ENCODE measurements at regions not wholly inside any gene's neighbourhood (a gene's known extent, or its start where the extent isn't known, plus 50 kb on each side); places are given as distances from the start of the nearest gene placed in this dataset.
A peak's percentile ranks its signal among the peaks of the same experiment; 100 is the strongest.

DNA sequence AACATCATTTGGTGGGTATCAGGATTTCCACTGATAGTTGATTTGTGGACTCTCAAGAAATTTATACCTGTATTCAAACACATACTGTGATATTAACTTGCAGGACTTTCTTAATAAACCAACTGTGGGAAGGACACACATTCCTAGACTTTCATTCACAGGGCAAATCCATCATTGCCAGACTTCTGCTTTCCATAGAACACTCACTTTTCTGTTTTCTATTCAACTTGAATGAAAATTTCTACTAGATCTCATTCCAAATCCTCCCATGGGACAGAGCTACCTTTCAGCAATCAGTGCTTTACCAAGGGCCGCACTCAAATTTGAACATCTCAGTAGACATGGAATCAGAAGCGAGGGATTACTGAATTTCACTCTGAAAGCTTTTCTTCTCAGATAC, 612.5 kb downstream of the IRS1 start:
- Histone ChIP-seq H3K36me3 (ENCODE audit: insufficient read depth, low read length) (no peaks in the 10 kb centered on the region; the same call in 1 of the 2 replicates), H3K4me3 (ENCODE audit: low read depth, low read length) (no peak overlapping the region), H2AFZ (ENCODE audit: low read length, unreplicated experiment) (peak overlapping the region; percentile 66), H3K79me2 (ENCODE audit: control insufficient read depth, insufficient read depth, low read length, unreplicated experiment) (peaks cover 3% of the 10 kb centered on the region), H3K27me3 (ENCODE audit: insufficient read depth, low read length) (no peaks in the 10 kb centered on the region), H3K27ac (ENCODE audit: low read depth, low read length) (peak overlapping the region; percentile 98), H3K4me1 (ENCODE audit: control insufficient read depth, insufficient read depth, low read length, unreplicated experiment) (peaks cover 54% of the 10 kb centered on the region)

DNA sequence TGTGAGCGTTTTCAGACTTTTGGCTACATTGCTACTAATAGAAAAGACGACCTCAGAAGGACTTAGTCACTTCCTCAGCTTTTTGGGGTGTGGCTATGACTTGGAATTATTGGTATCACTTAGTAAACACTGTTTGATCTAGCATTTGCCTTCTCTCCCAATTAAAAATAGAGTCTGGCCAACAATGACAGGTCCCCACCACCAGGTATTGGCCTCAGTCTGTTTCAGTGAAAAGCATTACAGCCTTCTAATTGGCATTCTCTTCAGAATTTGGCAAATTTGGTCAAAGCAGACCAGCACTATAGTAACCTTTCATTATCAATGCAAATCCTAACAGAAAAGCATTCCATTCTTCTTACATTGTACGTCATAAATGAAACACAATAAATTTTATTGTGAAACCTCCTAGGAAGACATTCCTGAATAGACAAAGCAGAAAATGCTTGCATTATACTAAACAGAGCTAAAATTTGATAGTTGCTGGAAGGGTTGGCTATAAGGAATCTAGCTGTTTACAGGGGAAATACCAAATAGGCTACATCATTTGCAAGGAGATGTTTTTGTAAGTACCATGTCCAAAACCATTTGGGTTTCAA, 613.9 kb downstream of the IRS1 start:
- peaks cover 3% of the 10 kb centered on the region for H3K79me2 ChIP-seq (ENCODE audit: control insufficient read depth, insufficient read depth, low read length, unreplicated experiment)
- peak overlapping the region; percentile 16 for H2AFZ ChIP-seq (ENCODE audit: low read length, unreplicated experiment)
- H3K27ac ChIP-seq (ENCODE audit: low read depth, low read length) = peak overlapping the region; percentile 98
- H3K27me3 ChIP-seq (ENCODE audit: insufficient read depth, low read length) = no peaks in the 10 kb centered on the region
- peak overlapping the region; percentile 77 for H3K4me3 ChIP-seq (ENCODE audit: low read depth, low read length)
- peaks cover 51% of the 10 kb centered on the region for H3K4me1 ChIP-seq (ENCODE audit: control insufficient read depth, insufficient read depth, low read length, unreplicated experiment)
- peaks cover 8% of the 10 kb centered on the region for H3K36me3 ChIP-seq (ENCODE audit: insufficient read depth, low read length)

DNA sequence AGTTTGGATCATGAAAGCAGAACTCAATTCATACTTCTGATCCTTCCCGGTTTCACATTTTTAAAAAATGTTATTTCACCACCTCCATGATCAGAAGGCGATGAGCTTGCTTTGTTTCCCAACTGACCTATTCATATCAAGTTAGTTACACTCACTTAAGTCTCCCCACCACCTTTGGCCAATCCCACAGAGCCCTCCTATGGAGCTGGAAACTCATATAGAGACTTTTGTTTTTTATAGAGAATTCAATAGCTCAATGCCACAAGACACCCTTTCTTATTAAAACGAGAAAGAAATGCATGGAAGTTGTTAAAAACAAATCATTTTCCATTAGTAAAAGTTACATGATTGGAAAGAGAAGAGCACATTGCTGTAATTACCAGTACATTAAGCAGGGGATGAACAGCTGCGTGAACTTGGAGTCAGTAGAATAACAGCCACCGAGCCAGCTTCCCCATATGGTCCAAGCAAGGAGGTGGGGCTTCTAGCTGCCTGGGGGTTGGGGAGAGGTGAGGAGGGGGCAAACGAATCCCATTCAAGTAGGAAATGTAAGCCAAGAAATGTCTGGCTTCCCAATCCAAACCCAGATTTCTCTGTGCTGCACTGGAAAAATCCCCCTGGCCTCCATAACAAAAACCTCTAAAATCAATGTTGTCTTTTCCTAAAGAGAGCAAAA, 614.5 kb downstream of the IRS1 start:
- Histone ChIP-seq H3K36me3 (ENCODE audit: insufficient read depth, low read length) (peaks cover 9% of the 10 kb centered on the region), H2AFZ (ENCODE audit: low read length, unreplicated experiment) (peak overlapping the region; percentile 16), H3K27me3 (ENCODE audit: insufficient read depth, low read length) (no peaks in the 10 kb centered on the region), H3K79me2 (ENCODE audit: control insufficient read depth, insufficient read depth, low read length, unreplicated experiment) (peaks cover 3% of the 10 kb centered on the region), H3K4me1 (ENCODE audit: control insufficient read depth, insufficient read depth, low read length, unreplicated experiment) (peaks cover 47% of the 10 kb centered on the region), H3K4me3 (ENCODE audit: low read depth, low read length) (peak overlapping the region; percentile 77), H3K27ac (ENCODE audit: low read depth, low read length) (peak overlapping the region; percentile 98)

DNA sequence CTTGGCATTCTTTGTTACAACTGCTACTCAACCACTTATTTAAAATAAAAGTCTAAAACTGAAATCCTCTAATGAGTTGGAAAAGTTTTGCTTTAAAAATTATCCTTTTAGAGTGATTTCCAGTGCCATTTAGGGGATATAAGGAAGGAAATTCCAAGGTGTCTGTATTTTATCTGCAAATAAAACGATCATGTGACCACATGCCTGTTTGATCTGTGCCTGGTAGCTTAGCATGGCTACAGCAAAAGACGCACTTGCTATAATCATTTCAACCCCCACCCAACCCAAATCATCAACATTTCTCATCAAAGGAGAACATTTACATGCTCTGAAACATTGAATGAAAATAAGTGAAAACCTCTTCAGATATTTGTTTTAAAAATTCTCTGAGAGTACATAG, 615.1 kb downstream of the IRS1 start:
- no peaks in the 10 kb centered on the region for H3K27me3 ChIP-seq (ENCODE audit: insufficient read depth, low read length)
- H3K79me2 ChIP-seq (ENCODE audit: control insufficient read depth, insufficient read depth, low read length, unreplicated experiment) = peaks cover 3% of the 10 kb centered on the region
- H3K4me1 ChIP-seq (ENCODE audit: control insufficient read depth, insufficient read depth, low read length, unreplicated experiment) = peaks cover 47% of the 10 kb centered on the region
- peaks cover 11% of the 10 kb centered on the region for H3K36me3 ChIP-seq (ENCODE audit: insufficient read depth, low read length)
- peak overlapping the region; percentile 77 for H3K4me3 ChIP-seq (ENCODE audit: low read depth, low read length)
- H2AFZ ChIP-seq (ENCODE audit: low read length, unreplicated experiment) = no peak overlapping the region
- H3K27ac ChIP-seq (ENCODE audit: low read depth, low read length) = peak overlapping the region; percentile 98

DNA sequence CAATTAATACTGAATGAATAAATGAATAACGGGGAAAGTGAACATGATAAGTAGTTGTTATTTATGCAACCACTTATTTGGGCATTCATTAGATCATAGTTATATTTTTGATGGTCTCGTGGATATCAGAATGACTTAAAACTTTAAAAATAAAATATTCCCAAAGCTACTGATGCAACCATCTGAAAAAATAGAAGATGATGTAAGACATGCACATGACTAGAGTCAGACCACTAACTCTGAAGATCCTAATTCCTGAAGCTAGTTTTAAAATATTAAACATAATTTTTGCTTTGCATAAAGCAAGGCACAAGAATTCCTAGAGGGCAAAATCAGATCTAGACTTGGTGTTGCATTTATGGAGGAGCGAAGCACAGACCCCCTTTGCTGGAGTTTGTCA, 616.1 kb downstream of the IRS1 start:
- Histone ChIP-seq H3K4me3 (ENCODE audit: low read depth, low read length) (peak overlapping the region; percentile 77), H3K27ac (ENCODE audit: low read depth, low read length) (peak overlapping the region; percentile 98), H3K27me3 (ENCODE audit: insufficient read depth, low read length) (no peaks in the 10 kb centered on the region), H3K4me1 (ENCODE audit: control insufficient read depth, insufficient read depth, low read length, unreplicated experiment) (peaks cover 47% of the 10 kb centered on the region), H2AFZ (ENCODE audit: low read length, unreplicated experiment) (no peak overlapping the region), H3K36me3 (ENCODE audit: insufficient read depth, low read length) (peaks cover 17% of the 10 kb centered on the region), H3K79me2 (ENCODE audit: control insufficient read depth, insufficient read depth, low read length, unreplicated experiment) (peaks cover 3% of the 10 kb centered on the region)

DNA sequence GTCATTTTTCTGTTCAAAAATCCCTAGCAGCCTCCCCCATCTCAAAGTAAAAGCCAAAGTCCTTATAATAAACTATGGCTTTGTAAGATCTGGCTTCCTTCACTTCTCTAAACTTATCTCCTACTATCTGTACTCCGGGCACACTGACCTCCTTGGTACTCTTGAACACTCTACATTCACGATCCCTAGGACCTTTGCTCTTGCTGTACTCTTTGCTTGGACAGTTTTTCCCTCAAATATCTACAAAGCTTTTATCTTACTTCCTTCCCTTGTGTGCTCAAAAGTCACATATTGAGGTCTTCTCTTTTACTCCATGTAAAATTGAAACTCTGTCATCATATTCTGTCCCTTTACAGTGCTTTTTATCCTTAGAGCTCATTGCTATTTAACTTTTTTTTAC, 616.6 kb downstream of the IRS1 start:
- Histone ChIP-seq H3K27me3 (ENCODE audit: insufficient read depth, low read length) (no peaks in the 10 kb centered on the region), H3K36me3 (ENCODE audit: insufficient read depth, low read length) (peaks cover 22% of the 10 kb centered on the region), H3K79me2 (ENCODE audit: control insufficient read depth, insufficient read depth, low read length, unreplicated experiment) (peaks cover 3% of the 10 kb centered on the region), H2AFZ (ENCODE audit: low read length, unreplicated experiment) (no peak overlapping the region), H3K4me3 (ENCODE audit: low read depth, low read length) (no peak overlapping the region), H3K4me1 (ENCODE audit: control insufficient read depth, insufficient read depth, low read length, unreplicated experiment) (peaks cover 45% of the 10 kb centered on the region), H3K27ac (ENCODE audit: low read depth, low read length) (no peak overlapping the region)

DNA sequence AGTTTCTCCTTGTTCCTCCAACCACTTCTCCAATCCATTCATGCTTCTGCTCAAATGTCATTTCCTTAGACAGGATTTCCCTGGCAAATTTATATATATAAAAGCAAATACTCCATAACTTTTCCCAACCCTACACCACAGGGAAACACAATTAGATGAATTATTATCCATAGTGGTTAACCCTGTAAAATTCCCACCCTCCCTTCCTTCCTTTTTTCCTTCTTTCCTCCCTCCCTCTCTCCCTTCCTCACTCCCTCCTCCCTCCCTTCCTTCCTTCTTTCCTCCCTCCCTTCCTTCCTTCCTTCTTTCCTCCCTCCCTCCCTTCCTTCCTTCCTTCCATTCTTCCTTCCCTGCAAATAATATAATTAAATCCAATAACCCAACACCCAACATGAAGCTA, 617.7 kb downstream of the IRS1 start:
- Histone ChIP-seq H3K27ac (ENCODE audit: low read depth, low read length) (no peak overlapping the region), H3K36me3 (ENCODE audit: insufficient read depth, low read length) (peaks cover 27% of the 10 kb centered on the region), H3K4me3 (ENCODE audit: low read depth, low read length) (no peak overlapping the region), H3K27me3 (ENCODE audit: insufficient read depth, low read length) (no peaks in the 10 kb centered on the region), H3K79me2 (ENCODE audit: control insufficient read depth, insufficient read depth, low read length, unreplicated experiment) (peaks cover 3% of the 10 kb centered on the region), H2AFZ (ENCODE audit: low read length, unreplicated experiment) (no peak overlapping the region), H3K4me1 (ENCODE audit: control insufficient read depth, insufficient read depth, low read length, unreplicated experiment) (peaks cover 36% of the 10 kb centered on the region)

DNA sequence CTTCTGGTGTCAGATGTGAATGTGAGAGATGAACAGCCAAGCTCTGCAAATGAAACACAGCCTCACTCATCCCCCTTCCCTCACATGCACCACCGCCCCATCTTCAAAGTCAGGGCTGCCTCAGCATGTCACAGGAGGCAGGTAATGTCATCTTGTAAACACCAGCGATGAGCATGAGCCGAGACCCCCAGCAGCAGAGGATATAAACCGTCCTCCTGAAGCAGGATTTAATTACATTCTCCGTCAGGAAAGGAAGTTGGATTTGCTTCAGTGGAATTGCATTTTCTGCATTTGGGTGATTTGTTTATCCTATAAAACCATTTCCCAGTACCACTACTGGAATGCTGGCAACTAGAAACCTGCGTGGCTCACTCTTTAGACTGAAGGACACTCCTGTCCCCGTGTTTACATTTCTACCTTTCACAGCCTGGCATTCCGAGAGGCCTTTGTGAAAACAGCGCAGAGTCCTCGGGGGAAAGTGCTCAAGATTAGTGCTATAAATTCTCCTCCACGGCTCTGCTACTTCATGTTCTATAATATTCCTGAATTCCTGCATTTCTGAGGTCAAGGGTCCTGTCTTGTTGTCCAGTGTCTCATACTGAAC, 619.2 kb downstream of the IRS1 start:
- no peak overlapping the region for H2AFZ ChIP-seq (ENCODE audit: low read length, unreplicated experiment)
- H3K4me1 ChIP-seq (ENCODE audit: control insufficient read depth, insufficient read depth, low read length, unreplicated experiment) = peaks cover 26% of the 10 kb centered on the region
- H3K36me3 ChIP-seq (ENCODE audit: insufficient read depth, low read length) = peaks cover 28% of the 10 kb centered on the region
- H3K27ac ChIP-seq (ENCODE audit: low read depth, low read length) = no peak overlapping the region
- H3K27me3 ChIP-seq (ENCODE audit: insufficient read depth, low read length) = no peaks in the 10 kb centered on the region
- peaks cover 3% of the 10 kb centered on the region for H3K79me2 ChIP-seq (ENCODE audit: control insufficient read depth, insufficient read depth, low read length, unreplicated experiment)
- no peak overlapping the region for H3K4me3 ChIP-seq (ENCODE audit: low read depth, low read length)

DNA sequence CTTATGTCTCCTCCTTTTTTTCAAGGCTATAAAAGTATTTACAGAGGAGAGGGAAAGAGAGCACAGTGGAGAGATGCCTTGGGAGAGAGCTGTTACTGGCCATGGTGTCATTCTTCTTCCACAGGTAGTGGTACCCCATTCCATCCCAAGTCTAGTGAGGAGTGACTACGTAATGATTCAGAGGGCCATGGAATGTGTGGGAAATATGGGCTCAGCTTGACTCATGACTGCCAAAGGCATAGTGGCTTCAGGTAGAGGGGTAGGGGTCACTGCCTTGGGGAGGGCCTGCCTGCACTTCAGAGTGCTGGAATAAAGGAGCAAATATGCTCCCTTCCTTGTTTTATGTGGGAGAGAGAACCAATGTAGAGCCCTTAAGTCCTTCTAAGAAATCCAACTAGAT, 620.6 kb downstream of the IRS1 start:
- Histone ChIP-seq H3K27ac (ENCODE audit: low read depth, low read length) (no peak overlapping the region), H3K27me3 (ENCODE audit: insufficient read depth, low read length) (no peaks in the 10 kb centered on the region), H3K4me1 (ENCODE audit: control insufficient read depth, insufficient read depth, low read length, unreplicated experiment) (peaks cover 12% of the 10 kb centered on the region), H3K4me3 (ENCODE audit: low read depth, low read length) (no peak overlapping the region), H2AFZ (ENCODE audit: low read length, unreplicated experiment) (no peak overlapping the region), H3K79me2 (ENCODE audit: control insufficient read depth, insufficient read depth, low read length, unreplicated experiment) (peaks cover 3% of the 10 kb centered on the region), H3K36me3 (ENCODE audit: insufficient read depth, low read length) (peaks cover 29% of the 10 kb centered on the region)

DNA sequence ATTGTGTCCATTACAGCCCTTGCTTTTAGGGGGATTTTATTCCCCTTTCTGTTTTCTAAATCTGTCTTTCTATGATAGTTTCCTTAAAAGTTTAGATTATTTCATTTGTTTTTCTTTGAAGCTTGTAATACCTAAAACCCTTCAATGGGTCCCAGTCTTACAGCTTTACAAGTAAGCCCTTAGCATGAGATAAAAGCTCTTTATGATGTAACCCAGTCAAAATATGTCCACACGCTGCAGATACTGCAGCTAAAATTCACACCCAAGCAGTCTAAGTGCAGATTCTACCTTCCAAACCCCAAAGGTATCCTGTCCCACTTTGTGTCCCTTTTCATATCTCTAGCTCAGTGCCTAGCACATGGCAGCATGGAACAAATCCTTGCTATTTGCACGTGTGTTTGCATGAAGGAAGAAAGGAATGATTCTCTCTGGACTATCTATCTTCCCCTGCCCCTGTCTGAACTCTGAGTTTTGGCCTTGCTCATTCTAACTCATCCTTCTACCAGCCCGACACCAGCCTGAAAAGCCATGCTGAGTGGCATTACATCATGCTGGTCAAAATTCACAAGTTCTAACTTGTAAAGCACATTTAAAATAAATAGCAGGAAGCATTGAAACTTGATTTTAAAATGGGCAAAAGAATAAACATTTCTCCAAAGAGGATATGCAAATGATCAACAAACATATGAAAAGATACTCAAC, 623.2 kb downstream of the IRS1 start:
- Histone ChIP-seq H3K79me2 (ENCODE audit: control insufficient read depth, insufficient read depth, low read length, unreplicated experiment) (no peaks in the 10 kb centered on the region), H3K4me1 (ENCODE audit: control insufficient read depth, insufficient read depth, low read length, unreplicated experiment) (no peaks in the 10 kb centered on the region), H3K4me3 (ENCODE audit: low read depth, low read length) (no peak overlapping the region), H3K27me3 (ENCODE audit: insufficient read depth, low read length) (no peaks in the 10 kb centered on the region), H3K27ac (ENCODE audit: low read depth, low read length) (no peak overlapping the region), H2AFZ (ENCODE audit: low read length, unreplicated experiment) (no peak overlapping the region), H3K36me3 (ENCODE audit: insufficient read depth, low read length) (peaks cover 29% of the 10 kb centered on the region)
